ENCODE measurements at regions not wholly inside any gene's neighbourhood (a gene's known extent, or its start where the extent isn't known, plus 50 kb on each side); places are given as distances from the start of the nearest gene placed in this dataset.

DNA sequence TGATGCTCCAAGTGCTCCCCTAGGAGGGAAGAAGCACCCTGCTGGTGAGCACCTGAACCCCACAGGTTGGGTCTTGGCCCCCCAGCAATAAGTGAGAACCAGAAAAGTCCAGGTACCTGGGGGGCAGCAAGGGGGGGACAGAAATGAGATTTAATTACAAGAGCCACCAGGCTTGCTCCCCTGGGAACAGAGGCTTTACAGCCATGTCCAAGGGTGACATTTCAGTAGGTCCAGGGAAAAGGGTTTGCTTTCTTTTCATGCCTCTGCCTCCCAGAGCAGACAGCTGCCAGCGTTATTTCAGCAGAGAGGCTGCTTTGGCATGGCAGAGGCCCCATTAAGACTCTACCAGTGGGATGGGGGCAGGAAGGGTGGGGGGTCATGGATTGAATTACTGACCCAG is 437.7 kb downstream of the BUD13 start:
- TF ChIP-seq, protein P1, sequence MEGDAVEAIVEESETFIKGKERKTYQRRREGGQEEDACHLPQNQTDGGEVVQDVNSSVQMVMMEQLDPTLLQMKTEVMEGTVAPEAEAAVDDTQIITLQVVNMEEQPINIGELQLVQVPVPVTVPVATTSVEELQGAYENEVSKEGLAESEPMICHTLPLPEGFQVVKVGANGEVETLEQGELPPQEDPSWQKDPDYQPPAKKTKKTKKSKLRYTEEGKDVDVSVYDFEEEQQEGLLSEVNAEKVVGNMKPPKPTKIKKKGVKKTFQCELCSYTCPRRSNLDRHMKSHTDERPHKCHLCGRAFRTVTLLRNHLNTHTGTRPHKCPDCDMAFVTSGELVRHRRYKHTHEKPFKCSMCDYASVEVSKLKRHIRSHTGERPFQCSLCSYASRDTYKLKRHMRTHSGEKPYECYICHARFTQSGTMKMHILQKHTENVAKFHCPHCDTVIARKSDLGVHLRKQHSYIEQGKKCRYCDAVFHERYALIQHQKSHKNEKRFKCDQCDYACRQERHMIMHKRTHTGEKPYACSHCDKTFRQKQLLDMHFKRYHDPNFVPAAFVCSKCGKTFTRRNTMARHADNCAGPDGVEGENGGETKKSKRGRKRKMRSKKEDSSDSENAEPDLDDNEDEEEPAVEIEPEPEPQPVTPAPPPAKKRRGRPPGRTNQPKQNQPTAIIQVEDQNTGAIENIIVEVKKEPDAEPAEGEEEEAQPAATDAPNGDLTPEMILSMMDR (IDR thresholded peaks at IDR 0.05): no peak
- no peak for TF ChIP-seq POLR2A (IDR thresholded peaks at IDR 0.05)
